Tibial artery (tissue), 4 donors: ENCODE measurements at regions not wholly inside any gene's neighbourhood (a gene's known extent, or its start where the extent isn't known, plus 50 kb on each side); places are given as distances from the start of the nearest gene placed in this dataset.
"Not testable (repeated sequence)": the region's sequence is repeated elsewhere in the genome, so short reads cannot be mapped to it uniquely, and the experiment has no call there.

Experiments used
- DNase-seq, 2 donors: peaks; one replicate each; pipeline ENCODE4 v3.0.0-alpha.2; 2019
- H3K27ac ChIP-seq, 2 donors: fragments of 200-600 bp; sonication (generic) in 1 of 2; 1 replicate in 1 of 2; 2 replicates in 1 of 2; pipeline ENCODE4 v1.5.1; 2018 to 2019; ENCODE audit warnings: mild to moderate bottlenecking in 1 of 2
- H3K27me3 ChIP-seq, 2 donors: fragments of 200-600 bp; sonication (generic) in 1 of 2; one replicate each; pipeline versions ENCODE4 v1.5.1 to v1.6.0; 2016 to 2019
- H3K36me3 ChIP-seq, 3 donors: fragments of 200-600 bp; sonication (generic) in 2 of 3; one replicate each; pipeline ENCODE4 v1.5.1; 2016 to 2019; ENCODE audit warnings: mild to moderate bottlenecking in 2 of 3
- H3K4me1 ChIP-seq, 4 donors: fragments of 200-600 bp; sonication (generic) in 2 of 4; 1 replicate in 3 of 4; 2 replicates in 1 of 4; pipeline ENCODE4 v1.5.1; 2016 to 2019
- H3K4me3 ChIP-seq, 2 donors: fragments of 200-600 bp; sonication (generic) in 1 of 2; 1 replicate in 1 of 2; 2 replicates in 1 of 2; pipeline ENCODE4 v1.5.1; 2018 to 2019; ENCODE audit warnings: mild to moderate bottlenecking in 2 of 2
- H3K9me3 ChIP-seq, 3 donors: fragments of 200-600 bp; sonication (generic) in 1 of 3; one replicate each; pipeline ENCODE4 v1.5.1; 2016 to 2019
- CTCF ChIP-seq, 2 experiments: fragments of 200-600 bp in 1 of 2; fragments of 450-650 bp in 1 of 2; IDR thresholded peaks; one replicate each; pipeline ENCODE4 v1.5.1; 2017 to 2019; ENCODE audit warnings: antibody characterized with exemption in 2 of 2, mild to moderate bottlenecking in 1 of 2, moderate library complexity in 1 of 2
- intact Hi-C: fragments of 100-400 bp; cut with DNase I; formaldehyde crosslinking; loops from one replicate; pipeline ENCODE4 v1.15.0; 2023; ENCODE audit warnings: low total_unique reads

- intact Hi-C loops = no loop called here
- H3K27ac ChIP-seq = no peak overlapping the region
- no peaks in the 10 kb centered on the region for H3K36me3 ChIP-seq
- DNase-seq = no peak
- H3K4me1 ChIP-seq = no peaks in the 10 kb centered on the region
- H3K27me3 ChIP-seq = no peaks in the 10 kb centered on the region
- no peak overlapping the region for H3K4me3 ChIP-seq
- no peaks in the 10 kb centered on the region for H3K9me3 ChIP-seq
- TF ChIP-seq CTCF (IDR thresholded peaks at IDR 0.05) = no peak
These were observed 326.9 kb downstream of the NAF1 start for GRCh38 chr4:162839814-162840213.

GRCh38 chr4:162838671-162839070 lies 328.0 kb downstream of the NAF1 start:
- Histone ChIP-seq H3K9me3 (no peaks in the 10 kb centered on the region), H3K4me1 (no peaks in the 10 kb centered on the region), H3K36me3 (no peaks in the 10 kb centered on the region), H3K4me3 (no peak overlapping the region), H3K27ac (no peak overlapping the region), H3K27me3 (no peaks in the 10 kb centered on the region)
- no peak for DNase-seq
- intact Hi-C loops = no loop called here
- TF ChIP-seq CTCF (IDR thresholded peaks at IDR 0.05) = no peak

- Histone ChIP-seq H3K4me1 (no peaks in the 10 kb centered on the region), H3K36me3 (no peaks in the 10 kb centered on the region), H3K9me3 (no peaks in the 10 kb centered on the region), H3K4me3 (no peak overlapping the region), H3K27me3 (no peaks in the 10 kb centered on the region), H3K27ac (no peak overlapping the region)
- intact Hi-C loops = no loop called here
- no peak for DNase-seq
- TF ChIP-seq CTCF (IDR thresholded peaks at IDR 0.05) = no peak
These were observed 329.0 kb downstream of the NAF1 start for GRCh38 chr4:162837679-162838078.

- no peak for DNase-seq
- H3K36me3 ChIP-seq = no peaks in the 10 kb centered on the region
- no peak for TF ChIP-seq CTCF (IDR thresholded peaks at IDR 0.05)
- no peak overlapping the region for H3K27ac ChIP-seq
- intact Hi-C loops = no loop called here
- no peaks in the 10 kb centered on the region for H3K27me3 ChIP-seq
- H3K4me3 ChIP-seq = no peak overlapping the region
- no peaks in the 10 kb centered on the region for H3K4me1 ChIP-seq
- H3K9me3 ChIP-seq = no peaks in the 10 kb centered on the region
These were observed 329.4 kb downstream of the NAF1 start for GRCh38 chr4:162837241-162837640.

DNA sequence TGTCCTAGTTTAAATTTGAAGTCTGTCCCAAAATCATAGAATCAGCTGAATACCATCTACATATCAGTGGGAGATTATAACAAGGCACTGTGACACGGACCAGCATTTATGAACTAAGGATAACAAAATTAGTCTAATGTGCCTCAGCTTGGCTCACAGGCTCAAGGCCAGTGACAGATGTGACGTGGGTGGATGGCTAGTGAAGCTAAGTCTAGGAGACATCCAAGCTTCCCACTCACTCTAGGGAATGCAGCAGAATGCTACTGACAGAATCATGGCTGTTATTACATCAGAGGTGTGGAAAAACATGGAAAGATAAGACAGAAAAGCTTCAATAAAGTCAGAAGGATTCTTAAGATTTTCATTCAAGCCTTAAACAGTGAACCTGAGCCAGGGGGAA lies 329.9 kb downstream of the NAF1 start:
- Histone ChIP-seq H3K9me3 (no peaks in the 10 kb centered on the region), H3K4me3 (no peak overlapping the region), H3K27ac (no peak overlapping the region), H3K4me1 (no peaks in the 10 kb centered on the region), H3K36me3 (no peaks in the 10 kb centered on the region), H3K27me3 (no peaks in the 10 kb centered on the region)
- intact Hi-C loops = no loop called here
- TF ChIP-seq CTCF (IDR thresholded peaks at IDR 0.05) = no peak
- DNase-seq = no peak

DNA sequence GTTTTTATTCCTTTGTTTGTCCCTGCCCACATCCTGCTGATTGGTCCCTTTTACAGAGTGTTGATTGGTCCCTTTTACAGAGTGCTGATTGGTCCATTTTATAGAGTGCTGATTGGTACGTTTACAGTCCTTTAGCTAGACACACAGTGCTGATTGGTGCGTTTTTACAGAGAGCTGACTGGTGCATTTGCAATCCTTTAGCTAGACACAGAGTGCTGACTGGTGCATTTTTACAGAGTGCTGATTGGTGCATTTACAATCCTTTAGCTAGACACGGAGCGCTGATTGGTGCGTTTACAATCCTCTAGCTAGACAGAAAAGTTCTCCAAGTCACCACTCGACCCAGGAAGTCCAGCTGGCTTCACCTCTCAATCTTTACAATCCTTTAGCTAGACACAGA lies 330.4 kb downstream of the NAF1 start:
- intact Hi-C loops = not testable (repeated sequence)

More for the DNA sequence above, 330.4 kb downstream of the NAF1 start:
- not testable (repeated sequence) for H3K9me3 ChIP-seq, H3K4me1 ChIP-seq, H3K27me3 ChIP-seq, DNase-seq, H3K4me3 ChIP-seq, H3K36me3 ChIP-seq, H3K27ac ChIP-seq
